ENCODE measurements at regions not wholly inside any gene's neighbourhood (a gene's known extent, or its start where the extent isn't known, plus 50 kb on each side); places are given as distances from the start of the nearest gene placed in this dataset.

GRCh38 chr15:94052711-94053110 lies 178.7 kb upstream of the MCTP2 start:
- TF ChIP-seq GATA2 (IDR thresholded peaks at IDR 0.05; ENCODE audit: low read depth, low read length), result no peak
- no peak for TF ChIP-seq GATA3 (IDR thresholded peaks at IDR 0.05; ENCODE audit: low read depth, low read length)

Measured in SH-SY5Y (cell line).